Mononuclear cell (primary cell): ENCODE measurements at regions not wholly inside any gene's neighbourhood (a gene's known extent, or its start where the extent isn't known, plus 50 kb on each side); places are given as distances from the start of the nearest gene placed in this dataset.

Source experiments
- H3K27me3 ChIP-seq: 2 replicates; pipeline ENCODE4 v1.6.0; 2011; ENCODE audit warnings: low read length, control low read depth; ENCODE audit not compliant: insufficient read depth
- H3K4me1 ChIP-seq: 2 replicates; pipeline ENCODE4 v1.5.1; 2011; ENCODE audit warnings: mild to moderate bottlenecking, low read length, control low read depth; ENCODE audit not compliant: insufficient read depth
- H3K4me3 ChIP-seq: 2 replicates; pipeline ENCODE4 v1.5.1; 2011; ENCODE audit warnings: mild to moderate bottlenecking, low read length, moderate library complexity
- H3K9me3 ChIP-seq: 2 replicates; pipeline ENCODE4 v1.5.1; 2011; ENCODE audit warnings: low read depth, mild to moderate bottlenecking, control low read depth, low read length

- Histone ChIP-seq H3K9me3 (no peaks in the 10 kb centered on the region), H3K27me3 (no peaks in the 10 kb centered on the region), H3K4me3 (no peak overlapping the region), H3K4me1 (peaks cover 6% of the 10 kb centered on the region)
Observed at GRCh38 chr14:100665511-100666032, 61.1 kb upstream of the DLK1 start.

- Histone ChIP-seq H3K9me3 (no peaks in the 10 kb centered on the region), H3K4me3 (no peak overlapping the region), H3K27me3 (no peaks in the 10 kb centered on the region), H3K4me1 (peaks cover 6% of the 10 kb centered on the region)
Observed at GRCh38 chr14:100666403-100666802, 60.3 kb upstream of the DLK1 start.

- H3K9me3 ChIP-seq, result no peaks in the 10 kb centered on the region
- peaks cover 6% of the 10 kb centered on the region for H3K4me1 ChIP-seq
- no peaks in the 10 kb centered on the region for H3K27me3 ChIP-seq
- no peak overlapping the region for H3K4me3 ChIP-seq
Observed at GRCh38 chr14:100666851-100667250, 59.8 kb upstream of the DLK1 start.

- Histone ChIP-seq H3K9me3 (no peaks in the 10 kb centered on the region), H3K4me3 (no peak overlapping the region), H3K4me1 (peaks cover 6% of the 10 kb centered on the region), H3K27me3 (no peaks in the 10 kb centered on the region)
Observed at GRCh38 chr14:100667656-100668055, 59.0 kb upstream of the DLK1 start.

- Histone ChIP-seq H3K27me3 (no peaks in the 10 kb centered on the region), H3K4me3 (no peak overlapping the region), H3K9me3 (no peaks in the 10 kb centered on the region), H3K4me1 (no peaks in the 10 kb centered on the region)
Observed at GRCh38 chr14:100668352-100668751, 58.3 kb upstream of the DLK1 start.

GRCh38 chr14:100669011-100669412 lies 57.7 kb upstream of the DLK1 start:
- Histone ChIP-seq H3K4me3 (no peak overlapping the region), H3K27me3 (no peaks in the 10 kb centered on the region), H3K9me3 (no peaks in the 10 kb centered on the region), H3K4me1 (no peaks in the 10 kb centered on the region)

GRCh38 chr14:100669468-100669867 lies 57.2 kb upstream of the DLK1 start:
- no peaks in the 10 kb centered on the region for H3K4me1 ChIP-seq
- no peaks in the 10 kb centered on the region for H3K27me3 ChIP-seq
- no peak overlapping the region for H3K4me3 ChIP-seq
- no peaks in the 10 kb centered on the region for H3K9me3 ChIP-seq

- no peak overlapping the region for H3K4me3 ChIP-seq
- H3K9me3 ChIP-seq, result no peaks in the 10 kb centered on the region
- H3K4me1 ChIP-seq, result no peaks in the 10 kb centered on the region
- H3K27me3 ChIP-seq, result no peaks in the 10 kb centered on the region
Observed at GRCh38 chr14:100670017-100670752, 56.5 kb upstream of the DLK1 start.

- Histone ChIP-seq H3K27me3 (no peaks in the 10 kb centered on the region), H3K4me1 (no peaks in the 10 kb centered on the region), H3K4me3 (no peak overlapping the region), H3K9me3 (no peaks in the 10 kb centered on the region)
Observed at GRCh38 chr14:100670753-100671049, 56.0 kb upstream of the DLK1 start.

- no peaks in the 10 kb centered on the region for H3K9me3 ChIP-seq
- no peak overlapping the region for H3K4me3 ChIP-seq
- no peaks in the 10 kb centered on the region for H3K27me3 ChIP-seq
- peaks cover 4% of the 10 kb centered on the region for H3K4me1 ChIP-seq
Observed at GRCh38 chr14:100671386-100671901, 55.2 kb upstream of the DLK1 start.

- Histone ChIP-seq H3K4me3 (no peak overlapping the region), H3K4me1 (peaks cover 8% of the 10 kb centered on the region), H3K27me3 (no peaks in the 10 kb centered on the region), H3K9me3 (no peaks in the 10 kb centered on the region)
Observed at GRCh38 chr14:100671906-100672305, 54.8 kb upstream of the DLK1 start.

- no peaks in the 10 kb centered on the region for H3K9me3 ChIP-seq
- H3K27me3 ChIP-seq, result no peaks in the 10 kb centered on the region
- peaks cover 22% of the 10 kb centered on the region for H3K4me1 ChIP-seq
- H3K4me3 ChIP-seq, result no peak overlapping the region
Observed at GRCh38 chr14:100673085-100673806, 53.4 kb upstream of the DLK1 start.

GRCh38 chr14:100673807-100674154 lies 52.9 kb upstream of the DLK1 start:
- Histone ChIP-seq H3K9me3 (no peaks in the 10 kb centered on the region), H3K4me3 (no peak overlapping the region), H3K4me1 (peaks cover 26% of the 10 kb centered on the region), H3K27me3 (no peaks in the 10 kb centered on the region)

- Histone ChIP-seq H3K4me1 (peaks cover 26% of the 10 kb centered on the region), H3K27me3 (no peaks in the 10 kb centered on the region), H3K4me3 (no peak overlapping the region), H3K9me3 (no peaks in the 10 kb centered on the region)
Observed at GRCh38 chr14:100674428-100674827, 52.3 kb upstream of the DLK1 start.

GRCh38 chr14:100674897-100675619 lies 51.6 kb upstream of the DLK1 start:
- Histone ChIP-seq H3K27me3 (no peaks in the 10 kb centered on the region), H3K4me3 (no peak overlapping the region), H3K4me1 (peaks cover 28% of the 10 kb centered on the region)

More at GRCh38 chr14:100674897-100675619, 51.6 kb upstream of the DLK1 start:
- no peaks in the 10 kb centered on the region for H3K9me3 ChIP-seq
